Astrocyte (in vitro differentiated cells and primary cell): ENCODE measurements at regions not wholly inside any gene's neighbourhood (a gene's known extent, or its start where the extent isn't known, plus 50 kb on each side); places are given as distances from the start of the nearest gene placed in this dataset.
"Not testable (repeated sequence)": the region's sequence is repeated elsewhere in the genome, so short reads cannot be mapped to it uniquely, and the experiment has no call there.

Experiments used
- DNase-seq: peaks from one replicate; pipeline ENCODE4 v3.0.0-alpha.2; 2010; ENCODE audit warnings: low read depth
- FAIRE-seq: peaks from 2 replicates; lab custom pipeline; 2011; peaks lifted over from hg19 to GRCh38; lab: Jason Lieb, UNC
- H2AFZ ChIP-seq: 2 replicates; pipeline ENCODE4 v1.6.0; 2012; ENCODE audit warnings: low read depth, low read length, inconsistent platforms
- H3K27ac ChIP-seq: 2 replicates; pipeline ENCODE4 v1.5.1; 2011; ENCODE audit warnings: low read depth, low read length, inconsistent platforms
- H3K27me3 ChIP-seq: 2 replicates; pipeline ENCODE4 v1.6.0; 2011; ENCODE audit warnings: low read length, inconsistent platforms; ENCODE audit not compliant: insufficient read depth
- H3K36me3 ChIP-seq: 2 replicates; pipeline ENCODE4 v1.5.1; 2011; ENCODE audit warnings: low read length, inconsistent platforms; ENCODE audit not compliant: insufficient read depth
- H3K4me1 ChIP-seq: 2 replicates; pipeline ENCODE4 v1.5.1; 2011; ENCODE audit warnings: low read length, inconsistent platforms; ENCODE audit not compliant: insufficient read depth
- H3K4me2 ChIP-seq: 2 replicates; pipeline ENCODE4 v1.6.0; 2012; ENCODE audit warnings: low read length, inconsistent platforms
- H3K4me3 ChIP-seq: 2 replicates; pipeline ENCODE4 v1.5.1; 2011; ENCODE audit warnings: low read depth, mild to moderate bottlenecking, low read length, inconsistent platforms; ENCODE audit not compliant: insufficient read depth
- H3K79me2 ChIP-seq: 2 replicates; pipeline ENCODE4 v1.6.0; 2012; ENCODE audit warnings: mild to moderate bottlenecking, low read length, inconsistent platforms; ENCODE audit not compliant: insufficient read depth
- H3K9ac ChIP-seq: 2 replicates; pipeline ENCODE4 v1.6.0; 2012; ENCODE audit warnings: mild to moderate bottlenecking, low read length, inconsistent platforms
- H3K9me3 ChIP-seq: 2 replicates; pipeline ENCODE4 v1.5.1; 2012; ENCODE audit warnings: low read depth, mild to moderate bottlenecking, low read length, inconsistent platforms; ENCODE audit not compliant: insufficient read depth
- H4K20me1 ChIP-seq: 2 replicates; pipeline ENCODE4 v1.6.0; 2012; ENCODE audit warnings: low read length, inconsistent platforms; ENCODE audit not compliant: insufficient read depth
- H3K27ac Mint-ChIP-seq: one replicate; pipeline ENCODE4 v1.8.0; 2021; ENCODE audit warnings: mild to moderate bottlenecking, mixed read lengths; ENCODE audit not compliant: unreplicated experiment
- H3K27me3 Mint-ChIP-seq: one replicate; pipeline ENCODE4 v1.8.0; 2021; ENCODE audit warnings: low read depth, mixed read lengths; ENCODE audit not compliant: unreplicated experiment
- H3K36me3 Mint-ChIP-seq: one replicate; pipeline ENCODE4 v1.8.0; 2021; ENCODE audit warnings: low read depth, mixed read lengths; ENCODE audit not compliant: unreplicated experiment
- H3K4me1 Mint-ChIP-seq: one replicate; pipeline ENCODE4 v1.8.0; 2021; ENCODE audit warnings: low read depth, mixed read lengths; ENCODE audit not compliant: unreplicated experiment
- H3K4me3 Mint-ChIP-seq: one replicate; pipeline ENCODE4 v1.8.0; 2021; ENCODE audit warnings: mild to moderate bottlenecking, moderate library complexity, mixed read lengths; ENCODE audit not compliant: unreplicated experiment
- H3K9me3 Mint-ChIP-seq: one replicate; pipeline ENCODE4 v1.8.0; 2021; ENCODE audit warnings: mild to moderate bottlenecking, mixed read lengths; ENCODE audit not compliant: unreplicated experiment
- EZH2 ChIP-seq: IDR thresholded peaks from 2 replicates; pipeline ENCODE4 v1.6.1; 2012; ENCODE audit warnings: mild to moderate bottlenecking, low read length, inconsistent platforms; ENCODE audit not compliant: insufficient read depth
- TF ChIP-seq, protein P1 (sequence below): IDR thresholded peaks from 2 replicates; pipeline ENCODE4 v1.5.1; 2011; ENCODE audit warnings: low read depth, mild to moderate bottlenecking, inconsistent platforms, low read length, moderate library complexity; ENCODE audit not compliant: insufficient read depth

DNA sequence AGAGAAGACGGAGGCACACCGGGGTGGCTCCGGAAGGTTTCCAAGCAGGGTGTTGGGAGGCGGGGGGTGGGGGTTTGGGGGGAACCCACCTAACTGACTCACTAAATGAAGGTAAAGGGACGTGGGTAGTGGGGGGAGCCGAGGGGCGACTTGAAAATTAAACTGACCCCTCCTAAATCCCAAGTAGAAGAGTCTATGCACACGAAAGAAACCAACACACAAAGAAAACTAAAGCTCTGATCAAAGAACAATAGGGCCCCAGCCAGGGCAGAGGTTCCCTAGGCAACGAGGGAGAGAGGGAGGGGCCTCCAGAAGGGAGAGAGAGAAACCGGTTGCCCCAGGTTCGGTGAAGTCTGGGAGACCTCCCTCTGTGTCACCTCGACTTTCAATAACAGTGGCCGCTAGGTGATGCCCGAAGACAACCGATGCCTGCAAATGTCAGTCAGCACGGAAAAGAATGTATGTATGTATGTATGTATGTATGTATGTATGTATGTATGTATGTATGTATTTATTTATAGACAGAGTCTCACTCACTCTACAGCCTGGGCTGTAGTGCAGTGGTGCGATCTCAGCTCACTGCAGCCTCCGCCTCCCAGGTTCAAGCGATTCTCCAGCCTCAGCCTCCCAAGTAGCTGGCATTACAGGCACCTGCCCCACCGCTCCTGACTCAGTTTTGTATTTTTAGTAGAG is 106.7 kb upstream of the ANKRD30BL start:
- not testable (repeated sequence) for H3K4me1 ChIP-seq, H3K27ac Mint-ChIP-seq, H3K36me3 ChIP-seq, H4K20me1 ChIP-seq, H3K27ac ChIP-seq, H3K36me3 Mint-ChIP-seq, H3K4me1 Mint-ChIP-seq, H3K9me3 Mint-ChIP-seq, H3K79me2 ChIP-seq, H3K4me3 Mint-ChIP-seq, H3K27me3 ChIP-seq, H3K27me3 Mint-ChIP-seq, H3K9me3 ChIP-seq, FAIRE-seq
- Histone ChIP-seq H3K9ac (peak overlapping the region; percentile 66), H3K4me3 (peak overlapping the region; percentile 42), H3K4me2 (peak overlapping the region; percentile 85), H2AFZ (peak overlapping the region; percentile 63)
- DNase-seq = peak; percentile 58
- TF ChIP-seq, protein P1, sequence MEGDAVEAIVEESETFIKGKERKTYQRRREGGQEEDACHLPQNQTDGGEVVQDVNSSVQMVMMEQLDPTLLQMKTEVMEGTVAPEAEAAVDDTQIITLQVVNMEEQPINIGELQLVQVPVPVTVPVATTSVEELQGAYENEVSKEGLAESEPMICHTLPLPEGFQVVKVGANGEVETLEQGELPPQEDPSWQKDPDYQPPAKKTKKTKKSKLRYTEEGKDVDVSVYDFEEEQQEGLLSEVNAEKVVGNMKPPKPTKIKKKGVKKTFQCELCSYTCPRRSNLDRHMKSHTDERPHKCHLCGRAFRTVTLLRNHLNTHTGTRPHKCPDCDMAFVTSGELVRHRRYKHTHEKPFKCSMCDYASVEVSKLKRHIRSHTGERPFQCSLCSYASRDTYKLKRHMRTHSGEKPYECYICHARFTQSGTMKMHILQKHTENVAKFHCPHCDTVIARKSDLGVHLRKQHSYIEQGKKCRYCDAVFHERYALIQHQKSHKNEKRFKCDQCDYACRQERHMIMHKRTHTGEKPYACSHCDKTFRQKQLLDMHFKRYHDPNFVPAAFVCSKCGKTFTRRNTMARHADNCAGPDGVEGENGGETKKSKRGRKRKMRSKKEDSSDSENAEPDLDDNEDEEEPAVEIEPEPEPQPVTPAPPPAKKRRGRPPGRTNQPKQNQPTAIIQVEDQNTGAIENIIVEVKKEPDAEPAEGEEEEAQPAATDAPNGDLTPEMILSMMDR = peak; percentile 44

DNA sequence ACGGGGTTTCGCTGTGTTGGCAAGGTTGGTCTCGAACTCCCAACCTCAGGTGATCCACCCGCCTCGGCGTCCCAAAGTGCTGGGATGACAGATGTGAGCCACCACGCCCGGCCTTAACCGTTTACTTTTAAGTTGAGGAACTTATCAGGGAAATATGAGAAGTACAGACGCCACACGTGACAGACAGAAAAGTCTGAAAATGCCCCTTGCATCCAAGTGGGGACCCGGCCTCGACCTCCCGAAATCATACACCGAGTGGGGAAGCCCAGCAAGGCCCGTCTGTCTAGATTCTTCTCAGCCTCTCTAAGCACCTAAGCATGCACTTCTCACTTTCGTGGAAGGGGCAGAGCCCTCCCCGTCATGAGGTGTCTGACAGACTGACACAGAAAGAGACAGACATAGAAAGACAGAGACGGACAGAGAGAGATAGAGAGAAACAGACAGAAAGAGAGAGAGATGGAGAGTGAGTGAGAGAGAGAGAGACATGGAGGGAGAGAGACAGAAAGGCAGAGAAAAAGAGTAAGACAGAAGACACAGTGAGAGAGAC is 107.3 kb upstream of the ANKRD30BL start:
- no peak overlapping the region for H2AFZ ChIP-seq
- H3K4me1 ChIP-seq = peaks cover 7% of the 10 kb centered on the region
- Mint-ChIP-seq H3K27ac (no peak overlapping the region), H3K27me3 (no peaks in the 10 kb centered on the region), H3K4me3 (no peak overlapping the region), H3K36me3 (no peaks in the 10 kb centered on the region), H3K4me1 (no peaks in the 10 kb centered on the region), H3K9me3 (no peaks in the 10 kb centered on the region)
- H3K9ac ChIP-seq = no peak overlapping the region
- no peaks in the 10 kb centered on the region for H3K79me2 ChIP-seq
- H3K27ac ChIP-seq = no peak overlapping the region
- no peaks in the 10 kb centered on the region for H3K9me3 ChIP-seq
- H3K4me2 ChIP-seq = no peak overlapping the region
- FAIRE-seq (no peak), DNase-seq (no peak)
- TF ChIP-seq, protein P1 = no peak
- TF ChIP-seq EZH2 = no peak
- H3K4me3 ChIP-seq = no peak overlapping the region
- no peaks in the 10 kb centered on the region for H4K20me1 ChIP-seq
- H3K27me3 ChIP-seq = no peaks in the 10 kb centered on the region
- H3K36me3 ChIP-seq = no peaks in the 10 kb centered on the region

DNA sequence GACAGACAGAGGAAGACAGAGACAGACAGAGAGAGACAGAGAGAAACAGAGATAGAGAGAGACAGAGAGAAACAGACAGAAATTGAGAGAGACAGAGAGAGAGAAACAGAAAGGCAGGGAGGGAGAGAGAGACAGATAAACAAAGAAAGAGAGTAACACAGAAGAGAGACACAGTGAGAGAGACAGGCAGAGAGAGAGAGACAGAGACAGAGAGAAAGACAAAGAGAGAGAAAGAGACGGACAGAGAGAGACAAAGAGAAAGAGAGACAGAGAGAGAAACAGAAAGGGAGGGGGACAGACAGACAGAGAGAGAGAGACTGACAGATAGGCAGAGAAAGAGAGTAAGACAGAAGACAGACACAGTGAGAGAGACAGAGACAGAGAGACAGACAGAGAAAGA is 108.5 kb upstream of the ANKRD30BL start:
- Histone ChIP-seq H3K4me3 (no peak overlapping the region), H3K36me3 (no peaks in the 10 kb centered on the region), H4K20me1 (no peaks in the 10 kb centered on the region), H3K79me2 (no peaks in the 10 kb centered on the region), H2AFZ (no peak overlapping the region), H3K9me3 (no peaks in the 10 kb centered on the region), H3K27me3 (no peaks in the 10 kb centered on the region), H3K4me1 (peaks cover 7% of the 10 kb centered on the region), H3K27ac (no peak overlapping the region), H3K9ac (no peak overlapping the region), H3K4me2 (no peak overlapping the region)
- Mint-ChIP-seq H3K9me3 (no peaks in the 10 kb centered on the region), H3K27me3 (no peaks in the 10 kb centered on the region), H3K4me3 (no peak overlapping the region), H3K36me3 (no peaks in the 10 kb centered on the region), H3K4me1 (no peaks in the 10 kb centered on the region), H3K27ac (no peak overlapping the region)
- no peak for DNase-seq
- FAIRE-seq = no peak
- TF ChIP-seq EZH2 = no peak
- TF ChIP-seq, protein P1 = no peak
